RWPE2 (cell line): ENCODE measurements at regions not wholly inside any gene's neighbourhood (a gene's known extent, or its start where the extent isn't known, plus 50 kb on each side); places are given as distances from the start of the nearest gene placed in this dataset.

Experiments used
- ATAC-seq: fragments of 200-7000 bp; cut with Tn5 transposase; 3 replicates; pipeline ENCODE4 v1.9.1; 2021; ENCODE audit warnings: low read depth
- DNase-seq: peaks from one replicate; pipeline ENCODE4 v3.0.0-alpha.2; 2020; ENCODE audit warnings: low spot score
- H3K27ac ChIP-seq: fragments of 450-650 bp; 2 replicates; pipeline ENCODE4 v1.5.1; 2017; ENCODE audit warnings: mild to moderate bottlenecking; ENCODE audit not compliant: poor library complexity, severe bottlenecking
- H3K27me3 ChIP-seq: fragments of 250-450 bp; sonication (Bioruptor Pico); 2 replicates; pipeline ENCODE4 v1.5.1; 2021; ENCODE audit warnings: mild to moderate bottlenecking, moderate library complexity; ENCODE audit not compliant: insufficient read depth, poor library complexity, severe bottlenecking
- H3K36me3 ChIP-seq: fragments of 250-450 bp; sonication (Bioruptor Pico); 2 replicates; pipeline ENCODE4 v1.5.1; 2020; ENCODE audit warnings: low read depth, mild to moderate bottlenecking, moderate library complexity
- H3K4me1 ChIP-seq: fragments of 250-450 bp; sonication (Bioruptor Pico); 2 replicates; pipeline ENCODE4 v1.5.1; 2021; ENCODE audit warnings: mild to moderate bottlenecking, moderate library complexity; ENCODE audit not compliant: insufficient read depth, poor library complexity, severe bottlenecking
- H3K4me3 ChIP-seq: fragments of 250-450 bp; sonication (Bioruptor Pico); 2 replicates; pipeline ENCODE4 v1.5.1; 2021; ENCODE audit warnings: mild to moderate bottlenecking, moderate library complexity; ENCODE audit not compliant: severe bottlenecking
- H3K9me3 ChIP-seq: fragments of 250-450 bp; sonication (Bioruptor Pico); 2 replicates; pipeline ENCODE4 v1.5.1; 2021; ENCODE audit warnings: mild to moderate bottlenecking, moderate library complexity; ENCODE audit not compliant: severe bottlenecking
- TF ChIP-seq, protein P1 (sequence below): fragments of 450-650 bp; IDR thresholded peaks from one replicate; pipeline ENCODE4 v1.5.1; 2017; ENCODE audit warnings: mild to moderate bottlenecking, moderate library complexity; ENCODE audit not compliant: poor library complexity, severe bottlenecking

DNA sequence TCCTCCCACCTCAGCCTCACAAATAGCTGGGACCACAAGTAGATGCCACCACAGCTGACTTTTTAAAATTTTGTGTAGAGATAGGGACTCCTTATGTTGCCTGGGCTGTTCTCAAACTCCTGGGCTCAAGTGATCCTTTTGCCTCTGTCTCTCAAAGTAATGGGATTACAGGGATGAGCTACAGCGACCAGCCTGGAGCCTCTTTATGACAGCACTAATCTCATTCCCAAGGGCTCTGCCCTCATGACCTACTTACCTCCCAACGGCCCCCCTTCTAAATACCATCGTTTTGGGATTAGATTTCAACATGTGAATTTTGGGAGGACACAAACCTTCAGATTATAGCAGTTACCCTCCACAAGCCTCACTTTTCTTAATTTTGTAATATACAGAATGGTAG lies 150.6 kb upstream of the FUT8 start:
- TF ChIP-seq, protein P1, sequence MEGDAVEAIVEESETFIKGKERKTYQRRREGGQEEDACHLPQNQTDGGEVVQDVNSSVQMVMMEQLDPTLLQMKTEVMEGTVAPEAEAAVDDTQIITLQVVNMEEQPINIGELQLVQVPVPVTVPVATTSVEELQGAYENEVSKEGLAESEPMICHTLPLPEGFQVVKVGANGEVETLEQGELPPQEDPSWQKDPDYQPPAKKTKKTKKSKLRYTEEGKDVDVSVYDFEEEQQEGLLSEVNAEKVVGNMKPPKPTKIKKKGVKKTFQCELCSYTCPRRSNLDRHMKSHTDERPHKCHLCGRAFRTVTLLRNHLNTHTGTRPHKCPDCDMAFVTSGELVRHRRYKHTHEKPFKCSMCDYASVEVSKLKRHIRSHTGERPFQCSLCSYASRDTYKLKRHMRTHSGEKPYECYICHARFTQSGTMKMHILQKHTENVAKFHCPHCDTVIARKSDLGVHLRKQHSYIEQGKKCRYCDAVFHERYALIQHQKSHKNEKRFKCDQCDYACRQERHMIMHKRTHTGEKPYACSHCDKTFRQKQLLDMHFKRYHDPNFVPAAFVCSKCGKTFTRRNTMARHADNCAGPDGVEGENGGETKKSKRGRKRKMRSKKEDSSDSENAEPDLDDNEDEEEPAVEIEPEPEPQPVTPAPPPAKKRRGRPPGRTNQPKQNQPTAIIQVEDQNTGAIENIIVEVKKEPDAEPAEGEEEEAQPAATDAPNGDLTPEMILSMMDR = no peak
- no peaks in the 10 kb centered on the region for H3K27me3 ChIP-seq
- ATAC-seq (no peak), DNase-seq (no peak)
- H3K4me1 ChIP-seq = peaks cover 16% of the 10 kb centered on the region
- no peak overlapping the region for H3K27ac ChIP-seq
- H3K36me3 ChIP-seq = no peaks in the 10 kb centered on the region
- H3K4me3 ChIP-seq = no peak overlapping the region
- H3K9me3 ChIP-seq = no peaks in the 10 kb centered on the region

DNA sequence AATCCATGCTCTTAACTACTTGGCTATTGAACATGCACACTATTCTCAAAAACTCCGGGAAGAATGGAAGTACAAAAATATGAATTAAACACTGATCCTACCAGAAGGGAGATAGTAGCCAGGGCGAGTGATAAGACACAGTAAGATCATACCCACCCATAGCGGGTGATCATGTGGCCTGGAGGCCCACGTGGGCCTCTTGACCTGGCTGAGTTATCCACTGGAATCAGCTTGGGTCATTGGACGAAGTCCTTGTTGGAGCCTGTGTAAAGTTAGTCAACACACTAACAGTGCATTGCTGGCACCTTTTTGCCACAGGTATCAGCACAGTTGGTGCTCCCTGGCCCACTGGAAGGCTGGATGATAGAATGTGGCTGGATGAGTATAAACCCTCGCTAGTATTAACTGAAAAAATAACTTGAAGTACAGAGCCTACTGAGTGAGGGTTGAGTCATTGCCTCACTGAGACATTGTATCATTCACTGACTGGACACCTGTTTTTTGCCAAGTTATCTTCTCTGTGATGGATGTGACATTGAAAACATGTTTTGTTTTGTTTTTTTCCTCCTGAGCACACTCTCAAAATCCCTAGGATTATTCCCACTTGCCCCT lies 149.2 kb upstream of the FUT8 start:
- DNase-seq (no peak), ATAC-seq (peak; percentile 52)
- H3K36me3 ChIP-seq = no peaks in the 10 kb centered on the region
- H3K27me3 ChIP-seq = no peaks in the 10 kb centered on the region
- H3K4me3 ChIP-seq = no peak overlapping the region
- H3K9me3 ChIP-seq = no peaks in the 10 kb centered on the region
- TF ChIP-seq, protein P1 = no peak
- H3K27ac ChIP-seq = no peak overlapping the region
- H3K4me1 ChIP-seq = peaks cover 8% of the 10 kb centered on the region

DNA sequence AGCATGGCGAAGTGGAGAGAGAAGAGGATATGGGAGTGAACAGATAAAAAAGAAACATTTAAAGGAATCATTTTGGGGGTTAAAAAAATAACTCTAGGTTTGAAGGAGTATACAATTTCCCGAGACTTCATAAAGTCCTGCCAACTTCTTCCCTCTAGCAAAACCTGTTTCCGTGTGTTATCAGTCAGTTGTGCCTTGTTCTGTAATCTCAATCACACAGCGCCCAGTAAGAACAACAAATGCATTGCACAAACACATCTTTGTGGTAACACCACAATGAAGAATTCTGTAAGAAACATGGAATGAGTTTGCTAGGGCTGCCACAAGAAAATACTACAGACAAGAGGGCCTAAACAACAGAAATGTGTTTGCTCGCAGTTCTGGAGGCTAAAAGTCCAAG lies 144.7 kb upstream of the FUT8 start:
- no peak overlapping the region for H3K4me3 ChIP-seq
- no peaks in the 10 kb centered on the region for H3K27me3 ChIP-seq
- H3K27ac ChIP-seq = no peak overlapping the region
- DNase-seq (no peak), ATAC-seq (no peak)
- H3K9me3 ChIP-seq = no peaks in the 10 kb centered on the region
- TF ChIP-seq, protein P1 = no peak
- no peaks in the 10 kb centered on the region for H3K4me1 ChIP-seq
- H3K36me3 ChIP-seq = no peaks in the 10 kb centered on the region

DNA sequence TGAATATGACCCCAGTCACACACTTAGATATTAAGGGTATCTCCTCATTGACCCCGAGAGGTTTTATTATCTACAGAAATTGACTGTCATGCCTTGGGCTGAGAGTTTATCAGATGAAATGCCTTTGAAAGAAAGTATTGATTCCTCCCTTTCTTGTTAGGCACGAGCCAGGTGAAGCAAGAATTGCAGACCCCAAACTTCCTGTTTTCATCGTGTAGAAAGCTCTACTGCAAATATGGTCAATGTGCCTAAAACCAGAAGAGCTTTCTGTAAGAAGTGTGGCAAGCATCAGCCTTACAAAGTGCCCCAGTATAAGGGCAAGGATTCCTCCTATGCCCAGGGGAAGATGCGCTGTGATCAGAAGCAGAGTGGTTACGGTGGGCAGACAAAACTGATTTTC lies 143.9 kb upstream of the FUT8 start:
- H3K9me3 ChIP-seq = no peaks in the 10 kb centered on the region
- DNase-seq = no peak
- H3K4me3 ChIP-seq = no peak overlapping the region
- H3K27ac ChIP-seq = no peak overlapping the region
- no peak for ATAC-seq
- no peaks in the 10 kb centered on the region for H3K27me3 ChIP-seq
- TF ChIP-seq, protein P1 = no peak
- H3K36me3 ChIP-seq = no peaks in the 10 kb centered on the region
- H3K4me1 ChIP-seq = no peaks in the 10 kb centered on the region

DNA sequence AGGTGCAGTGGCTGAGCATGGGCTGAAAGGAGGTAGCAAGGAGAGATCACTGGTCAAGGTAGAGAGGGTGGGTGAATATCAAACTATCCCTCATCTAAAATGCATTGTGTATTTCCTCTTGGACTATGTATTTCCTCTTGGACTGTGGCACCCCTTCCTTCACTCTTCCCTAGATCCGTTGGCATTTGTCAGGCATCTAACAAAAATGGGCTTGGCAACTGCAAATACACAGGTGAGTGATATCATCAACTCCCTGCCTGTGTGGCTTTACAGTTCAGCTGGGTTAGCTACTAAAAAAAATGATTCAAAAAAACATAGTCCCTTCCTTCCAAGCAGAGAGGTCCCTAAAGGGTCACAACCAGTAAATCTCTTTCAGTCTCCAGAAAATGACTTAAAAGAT lies 142.8 kb upstream of the FUT8 start:
- no peak for ATAC-seq

More for the DNA sequence above, 142.8 kb upstream of the FUT8 start:
- H3K4me3 ChIP-seq = no peak overlapping the region
- no peaks in the 10 kb centered on the region for H3K9me3 ChIP-seq
- H3K4me1 ChIP-seq = no peaks in the 10 kb centered on the region
- no peaks in the 10 kb centered on the region for H3K27me3 ChIP-seq
- no peak for DNase-seq
- TF ChIP-seq, protein P1 = no peak
- H3K36me3 ChIP-seq = no peaks in the 10 kb centered on the region
- no peak overlapping the region for H3K27ac ChIP-seq
